CD14-positive monocyte (primary cell): ENCODE measurements at regions not wholly inside any gene's neighbourhood (a gene's known extent, or its start where the extent isn't known, plus 50 kb on each side); places are given as distances from the start of the nearest gene placed in this dataset.
A peak's percentile ranks its signal among the peaks of the same experiment; 100 is the strongest.

Experiments
- DNase-seq, 3 donors: peaks; one replicate each; pipeline ENCODE4 v3.0.0-alpha.2; 2011 to 2022
- H2AFZ ChIP-seq: 2 replicates; pipeline ENCODE4 v1.6.0; 2012; ENCODE audit warnings: mild to moderate bottlenecking, low read depth, low read length, inconsistent platforms; ENCODE audit not compliant: insufficient read depth, poor library complexity, severe bottlenecking
- H3K27ac ChIP-seq, 2 donors: 1 replicate in 1 of 2; 2 replicates in 1 of 2; pipeline ENCODE4 v1.5.1; 2012 to 2013; ENCODE audit warnings: low read length in 2 of 2, control low read depth in 1 of 2, inconsistent platforms in 1 of 2, low read depth in 1 of 2, mild to moderate bottlenecking in 1 of 2
- H3K27me3 ChIP-seq, 2 donors: one replicate each; pipeline versions ENCODE4 v1.6.0 to v1.6.1; 2011 to 2013; ENCODE audit warnings: low read length in 2 of 2; ENCODE audit not compliant: control insufficient read depth in 2 of 2, insufficient read depth in 2 of 2
- H3K36me3 ChIP-seq, 2 donors: replicated peaks in 1 of 2; 1 replicate in 1 of 2; 2 replicates in 1 of 2; pipeline versions ENCODE4 v1.5.1 to v1.6.1; 2012 to 2013; ENCODE audit warnings: low read length in 2 of 2, control low read depth in 1 of 2, inconsistent platforms in 1 of 2, mild to moderate bottlenecking in 1 of 2; ENCODE audit not compliant: insufficient read depth in 2 of 2, control insufficient read depth in 1 of 2
- H3K4me1 ChIP-seq, 2 donors: 1 replicate in 1 of 2; 2 replicates in 1 of 2; pipeline versions ENCODE4 v1.5.1 to v1.6.1; 2012 to 2013; ENCODE audit warnings: low read length in 2 of 2, control low read depth in 1 of 2, inconsistent platforms in 1 of 2, mild to moderate bottlenecking in 1 of 2, moderate library complexity in 1 of 2; ENCODE audit not compliant: insufficient read depth in 2 of 2, control insufficient read depth in 1 of 2
- H3K4me2 ChIP-seq: replicated peaks from 2 replicates; pipeline ENCODE3; 2012; ENCODE audit warnings: low read length, moderate library complexity, mild to moderate bottlenecking; ENCODE audit not compliant: poor library complexity, severe bottlenecking; ENCODE audit errors: extremely low read depth
- H3K4me3 ChIP-seq, 3 experiments: fragments of 200-600 bp in 1 of 3; sonication (generic) in 1 of 3; replicated peaks in 1 of 3; 1 replicate in 2 of 3; 2 replicates in 1 of 3; pipeline ENCODE4 v1.5.1; 2011 to 2013; ENCODE audit warnings: low read length in 3 of 3, mild to moderate bottlenecking in 3 of 3, control low read depth in 2 of 3, low read depth in 2 of 3, inconsistent platforms in 1 of 3, moderate library complexity in 1 of 3
- H3K79me2 ChIP-seq: 2 replicates; pipeline ENCODE4 v1.6.0; 2012; ENCODE audit warnings: mild to moderate bottlenecking, control low read depth, inconsistent platforms, low read length, moderate library complexity; ENCODE audit not compliant: insufficient read depth
- H3K9ac ChIP-seq: 2 replicates; pipeline ENCODE4 v1.6.0; 2017; ENCODE audit warnings: low read length, mild to moderate bottlenecking; ENCODE audit not compliant: insufficient read depth, poor library complexity, severe bottlenecking
- H3K9me3 ChIP-seq, 2 donors: replicated peaks in 1 of 2; 1 replicate in 1 of 2; 2 replicates in 1 of 2; pipeline versions ENCODE4 v1.5.1 to v1.6.1; 2012 to 2013; ENCODE audit warnings: low read length in 2 of 2, control low read depth in 1 of 2; ENCODE audit not compliant: control insufficient read depth in 1 of 2, insufficient read depth in 1 of 2
- H4K20me1 ChIP-seq: 2 replicates; pipeline ENCODE4 v1.6.0; 2012; ENCODE audit warnings: mild to moderate bottlenecking, low read length, control low read depth, moderate library complexity; ENCODE audit not compliant: insufficient read depth
- H3K27ac Mint-ChIP-seq, 7 donors: one replicate each; pipeline ENCODE4 v1.8.0; 2020; ENCODE audit warnings: mild to moderate bottlenecking in 7 of 7, mixed read lengths in 7 of 7, moderate library complexity in 6 of 7, inconsistent platforms in 2 of 7
- H3K27me3 Mint-ChIP-seq, 3 donors: one replicate each; pipeline ENCODE4 v1.8.0; 2021 to 2022; ENCODE audit warnings: low read depth in 3 of 3, mild to moderate bottlenecking in 3 of 3, mixed read lengths in 3 of 3, moderate library complexity in 3 of 3, inconsistent platforms in 1 of 3
- H3K36me3 Mint-ChIP-seq, 2 donors: one replicate each; pipeline ENCODE4 v1.8.0; 2020; ENCODE audit warnings: mixed read lengths in 2 of 2, inconsistent platforms in 1 of 2, mild to moderate bottlenecking in 1 of 2
- H3K4me1 Mint-ChIP-seq: one replicate; pipeline ENCODE4 v1.8.0; 2020; ENCODE audit warnings: mild to moderate bottlenecking, mixed read lengths
- H3K4me3 Mint-ChIP-seq, 2 donors: one replicate each; pipeline ENCODE4 v1.8.0; 2020; ENCODE audit warnings: mild to moderate bottlenecking in 2 of 2, mixed read lengths in 2 of 2, moderate library complexity in 1 of 2
- H3K9me3 Mint-ChIP-seq, 7 donors: one replicate each; pipeline ENCODE4 v1.8.0; 2020 to 2022; ENCODE audit warnings: mixed read lengths in 7 of 7, mild to moderate bottlenecking in 6 of 7, moderate library complexity in 6 of 7, inconsistent platforms in 2 of 7
- WGBS: methylation state at CpG from one replicate; pipeline ENCODE4 v1.1.5; 2013; ENCODE audit warnings: missing lambda C conversion rate; ENCODE audit not compliant: insufficient coverage; 5-methylcytosine and 5-hydroxymethylcytosine counted together
- intact Hi-C, 2 donors: fragments of 100-400 bp; cut with micrococcal nuclease; formaldehyde crosslinking; loops; one replicate each; pipeline versions ENCODE4 v1.15.0 to v1.15.1; 2023
- TF ChIP-seq, protein P1 (sequence below): fragments of 200-600 bp; IDR thresholded peaks from one replicate; pipeline ENCODE4 v1.8.0; 2022; ENCODE audit warnings: antibody characterized with exemption, mild to moderate bottlenecking

- no peak overlapping the region for H3K4me2 ChIP-seq
- no peaks in the 10 kb centered on the region for H3K27me3 Mint-ChIP-seq
- H2AFZ ChIP-seq, result no peak overlapping the region
- H3K27me3 ChIP-seq, result no peaks in the 10 kb centered on the region
- TF ChIP-seq, protein P1, sequence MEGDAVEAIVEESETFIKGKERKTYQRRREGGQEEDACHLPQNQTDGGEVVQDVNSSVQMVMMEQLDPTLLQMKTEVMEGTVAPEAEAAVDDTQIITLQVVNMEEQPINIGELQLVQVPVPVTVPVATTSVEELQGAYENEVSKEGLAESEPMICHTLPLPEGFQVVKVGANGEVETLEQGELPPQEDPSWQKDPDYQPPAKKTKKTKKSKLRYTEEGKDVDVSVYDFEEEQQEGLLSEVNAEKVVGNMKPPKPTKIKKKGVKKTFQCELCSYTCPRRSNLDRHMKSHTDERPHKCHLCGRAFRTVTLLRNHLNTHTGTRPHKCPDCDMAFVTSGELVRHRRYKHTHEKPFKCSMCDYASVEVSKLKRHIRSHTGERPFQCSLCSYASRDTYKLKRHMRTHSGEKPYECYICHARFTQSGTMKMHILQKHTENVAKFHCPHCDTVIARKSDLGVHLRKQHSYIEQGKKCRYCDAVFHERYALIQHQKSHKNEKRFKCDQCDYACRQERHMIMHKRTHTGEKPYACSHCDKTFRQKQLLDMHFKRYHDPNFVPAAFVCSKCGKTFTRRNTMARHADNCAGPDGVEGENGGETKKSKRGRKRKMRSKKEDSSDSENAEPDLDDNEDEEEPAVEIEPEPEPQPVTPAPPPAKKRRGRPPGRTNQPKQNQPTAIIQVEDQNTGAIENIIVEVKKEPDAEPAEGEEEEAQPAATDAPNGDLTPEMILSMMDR, result no peak
- no peak overlapping the region for H3K27ac ChIP-seq
- no peaks in the 10 kb centered on the region for H4K20me1 ChIP-seq
- H3K4me1 Mint-ChIP-seq, result no peaks in the 10 kb centered on the region
- no peak overlapping the region for H3K4me3 ChIP-seq
- no peaks in the 10 kb centered on the region for H3K36me3 Mint-ChIP-seq
- WGBS, result 100% methylated on average over 1 of the region's 1 CpG
- H3K9ac ChIP-seq, result no peak overlapping the region
- peaks cover 0 to 6% (median 0%) of the 10 kb centered on the region in 7 donors for H3K9me3 Mint-ChIP-seq
- intact Hi-C loops, result no loop called here
- no peaks in the 10 kb centered on the region for H3K9me3 ChIP-seq
- H3K4me1 ChIP-seq, result no peaks in the 10 kb centered on the region
- no peaks in the 10 kb centered on the region for H3K36me3 ChIP-seq
- H3K4me3 Mint-ChIP-seq, result no peak overlapping the region
- H3K27ac Mint-ChIP-seq, result no peak overlapping the region
- no peak for DNase-seq
- no peaks in the 10 kb centered on the region for H3K79me2 ChIP-seq
Measured at GRCh38 chr18:41075212-41075611, 879.8 kb upstream of the PIK3C3 start.

DNA sequence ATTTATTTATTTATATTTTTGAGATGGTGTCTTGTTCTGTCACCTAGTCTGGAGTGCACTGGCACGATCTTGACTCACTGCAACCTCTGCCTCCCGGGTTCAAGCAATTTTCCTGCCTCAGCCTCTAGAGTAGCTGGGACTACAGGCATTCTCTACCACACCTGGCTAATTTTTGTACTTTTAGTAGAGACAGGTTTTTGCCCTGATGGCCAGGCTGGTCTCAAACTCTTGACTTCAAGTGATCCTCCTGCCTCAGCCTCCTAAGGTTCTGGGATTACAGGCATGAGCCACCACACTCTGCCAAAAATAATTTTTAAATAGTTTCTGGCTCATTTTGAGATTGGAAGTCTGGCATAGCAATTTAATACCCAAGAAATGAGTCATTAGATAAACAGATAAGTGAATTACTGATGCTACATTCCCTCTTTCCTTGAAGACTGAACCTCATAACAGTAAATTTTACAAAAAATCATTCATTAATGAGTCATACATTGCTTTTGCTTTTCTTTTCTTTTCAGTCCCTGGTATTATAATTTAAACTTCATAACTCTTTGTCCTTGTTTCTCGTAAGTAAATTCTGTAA is 881.6 kb upstream of the PIK3C3 start:
- no peaks in the 10 kb centered on the region for H3K36me3 Mint-ChIP-seq
- Histone ChIP-seq H3K4me1 (no peaks in the 10 kb centered on the region), H3K79me2 (no peaks in the 10 kb centered on the region), H3K27me3 (no peaks in the 10 kb centered on the region), H3K9ac (no peak overlapping the region), H3K9me3 (no peaks in the 10 kb centered on the region), H3K4me3 (no peak overlapping the region), H2AFZ (no peak overlapping the region), H3K4me2 (no peak overlapping the region), H3K36me3 (no peaks in the 10 kb centered on the region), H3K27ac (no peak overlapping the region), H4K20me1 (no peaks in the 10 kb centered on the region)
- intact Hi-C loops, result no loop called here
- H3K4me1 Mint-ChIP-seq, result no peaks in the 10 kb centered on the region
- WGBS, result no CpG with 5 or more reads among the region's 3 CpGs
- DNase-seq, result no peak
- no peaks in the 10 kb centered on the region for H3K27me3 Mint-ChIP-seq
- TF ChIP-seq, protein P1, result no peak
- H3K9me3 Mint-ChIP-seq, result peaks cover 0 to 3% (median 0%) of the 10 kb centered on the region in 7 donors
- no peak overlapping the region for H3K4me3 Mint-ChIP-seq
- H3K27ac Mint-ChIP-seq, result peak overlapping the region in 1 of 7 donors; percentile 9
